Heart right ventricle (tissue), 16 donors: ENCODE measurements at regions not wholly inside any gene's neighbourhood (a gene's known extent, or its start where the extent isn't known, plus 50 kb on each side); places are given as distances from the start of the nearest gene placed in this dataset.
"Not testable (repeated sequence)": the region's sequence is repeated elsewhere in the genome, so short reads cannot be mapped to it uniquely, and the experiment has no call there.

Experiments used
- ATAC-seq, 8 donors: fragments of 200-7000 bp; cut with Tn5 transposase; one replicate each; pipeline ENCODE4 v1.9.1; 2020; ENCODE audit warnings: mild to moderate bottlenecking in 8 of 8, moderate library complexity in 8 of 8, moderate number of reproducible peaks in 1 of 8
- DNase-seq, 2 donors: peaks; one replicate each; pipeline ENCODE4 v3.0.0-alpha.2; 2020
- H3K27ac ChIP-seq, 10 donors: fragments of 200-600 bp; sonication (generic) in 2 of 10; one replicate each; pipeline versions ENCODE4 v1.5.0 to v1.8.0; 2020 to 2022; ENCODE audit warnings: mild to moderate bottlenecking in 3 of 10
- H3K27me3 ChIP-seq, 7 donors: fragments of 200-600 bp; one replicate each; pipeline ENCODE4 v1.8.0; 2021 to 2022; ENCODE audit warnings: mild to moderate bottlenecking in 2 of 7
- H3K36me3 ChIP-seq, 9 donors: fragments of 200-600 bp; sonication (generic) in 1 of 9; one replicate each; pipeline versions ENCODE4 v1.5.0 to v1.8.0; 2020 to 2022; ENCODE audit warnings: mild to moderate bottlenecking in 2 of 9
- H3K4me1 ChIP-seq, 9 donors: fragments of 200-600 bp; sonication (generic) in 1 of 9; one replicate each; pipeline versions ENCODE4 v1.5.0 to v1.8.0; 2020 to 2022; ENCODE audit warnings: mild to moderate bottlenecking in 4 of 9
- H3K4me3 ChIP-seq, 10 donors: fragments of 200-600 bp; sonication (generic) in 2 of 10; one replicate each; pipeline versions ENCODE4 v1.5.0 to v1.8.0; 2020 to 2022; ENCODE audit warnings: mild to moderate bottlenecking in 7 of 10, moderate library complexity in 2 of 10
- H3K9me3 ChIP-seq, 11 donors: fragments of 200-600 bp in 10 of 11; sonication (generic) in 2 of 11; one replicate each; pipeline versions ENCODE4 v1.5.0 to v1.8.0; 2013 to 2022; ENCODE audit warnings: mild to moderate bottlenecking in 2 of 11, control low read depth in 1 of 11, moderate library complexity in 1 of 11
- WGBS, 2 donors: extraction: QIAGEN DNeasy Blood & Tissue Kit; methylation state at CpG; one replicate each; pipeline ENCODE4 v1.1.7; 2013; ENCODE audit warnings: inconsistent platforms in 1 of 2; 5-methylcytosine and 5-hydroxymethylcytosine counted together
- intact Hi-C, 10 donors: fragments of 100-400 bp; cut with DNase I; formaldehyde crosslinking; loops; one replicate each; pipeline versions ENCODE4 v1.11.1 to v1.14.2; 2022
- TF ChIP-seq, protein P1 (sequence below), 9 donors: fragments of 200-600 bp; sonication (generic) in 2 of 9; IDR thresholded peaks; one replicate each; pipeline versions ENCODE4 v1.5.0 to v1.8.0; 2021 to 2022; ENCODE audit warnings: antibody characterized with exemption in 9 of 9, mild to moderate bottlenecking in 5 of 9, moderate library complexity in 1 of 9
- donor health status: Arrhythmogenic right ventricular cardiomyopathy.
- donor health status: ischemic (EF 13 %, LVEDD 7.1; RV severe dilation, severe dysfunction).
- donor health status: healthy with polysubstance abuse.
- donor health status: DM: no; HTN: yes; CAD: no.
- donor health status: DM: no; HTN: no; CAD: no.
- donor health status: ischemic (EF 25% LVEDD 6.9; RV normal size, moderate dysfunction).
- donor health status: ischemic (EF 25% LVEDD 5.7; RV mildly dilated, moderate dysfunction).
- donor health status: healthy.
- donor health status: DM: yes; HTN: yes; CAD: no.
- donor health status: Ischemic cardiomyopathy.
- donor health status: ischemic (EF 35%, LVEDD 5.7; RV mildly dilated, moderate dysfunction).
- donor health status: nonischemic (EF 11% LVEDD 7.7; RV severe dilation, severe dysfunction).
- donor health status: DM: yes; HTN: yes; CAD: no.
- donor health status: PGD.
- donor health status: ischemic (EF 29% LVEDD 5.4; RV normal size, mild dysfunction).
- donor health status: nonischemic (EF 23%, LVEDD 6.1; RV moderate dilation, normal function).

DNA sequence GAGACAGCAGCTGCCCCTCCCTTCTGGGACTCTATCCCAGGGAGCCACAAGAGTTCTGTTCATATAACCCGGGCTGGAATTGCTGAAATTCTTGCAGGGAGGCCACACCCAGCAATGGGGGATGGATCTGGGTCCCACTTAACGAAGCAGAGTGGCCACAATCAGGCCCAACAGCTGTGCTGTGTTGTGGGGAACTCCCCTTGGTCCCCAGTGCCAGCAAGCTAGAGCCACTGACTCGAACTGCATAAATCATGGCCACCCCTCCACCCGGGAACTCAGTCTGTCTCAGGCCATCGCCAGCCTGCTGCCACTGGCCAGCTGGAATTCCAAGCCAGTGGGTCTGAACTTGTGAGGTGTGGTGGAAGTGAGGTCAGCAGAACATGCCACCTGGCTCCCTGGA, 111.1 kb downstream of the KLF8 start:
- DNase-seq (no peak), ATAC-seq (no peak)
- Histone ChIP-seq H3K4me3 (no peak overlapping the region), H3K36me3 (no peaks in the 10 kb centered on the region), H3K9me3 (peaks cover 0 to 22% (median 0%) of the 10 kb centered on the region in 11 donors), H3K4me1 (no peaks in the 10 kb centered on the region), H3K27ac (no peak overlapping the region), H3K27me3 (peaks cover 0 to 7% (median 0%) of the 10 kb centered on the region in 7 donors)
- WGBS, 2 donors: 44 to 68% methylated on average over 5 of the region's 5 CpGs
- TF ChIP-seq, protein P1, sequence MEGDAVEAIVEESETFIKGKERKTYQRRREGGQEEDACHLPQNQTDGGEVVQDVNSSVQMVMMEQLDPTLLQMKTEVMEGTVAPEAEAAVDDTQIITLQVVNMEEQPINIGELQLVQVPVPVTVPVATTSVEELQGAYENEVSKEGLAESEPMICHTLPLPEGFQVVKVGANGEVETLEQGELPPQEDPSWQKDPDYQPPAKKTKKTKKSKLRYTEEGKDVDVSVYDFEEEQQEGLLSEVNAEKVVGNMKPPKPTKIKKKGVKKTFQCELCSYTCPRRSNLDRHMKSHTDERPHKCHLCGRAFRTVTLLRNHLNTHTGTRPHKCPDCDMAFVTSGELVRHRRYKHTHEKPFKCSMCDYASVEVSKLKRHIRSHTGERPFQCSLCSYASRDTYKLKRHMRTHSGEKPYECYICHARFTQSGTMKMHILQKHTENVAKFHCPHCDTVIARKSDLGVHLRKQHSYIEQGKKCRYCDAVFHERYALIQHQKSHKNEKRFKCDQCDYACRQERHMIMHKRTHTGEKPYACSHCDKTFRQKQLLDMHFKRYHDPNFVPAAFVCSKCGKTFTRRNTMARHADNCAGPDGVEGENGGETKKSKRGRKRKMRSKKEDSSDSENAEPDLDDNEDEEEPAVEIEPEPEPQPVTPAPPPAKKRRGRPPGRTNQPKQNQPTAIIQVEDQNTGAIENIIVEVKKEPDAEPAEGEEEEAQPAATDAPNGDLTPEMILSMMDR (IDR thresholded peaks at IDR 0.05): no peak
- intact Hi-C loops: no loop called here

- TF ChIP-seq, protein P1 (IDR thresholded peaks at IDR 0.05): no peak
- no peak for DNase-seq
- H3K36me3 ChIP-seq: no peaks in the 10 kb centered on the region
- H3K4me1 ChIP-seq: no peaks in the 10 kb centered on the region
- intact Hi-C loops: no loop called here
- H3K9me3 ChIP-seq: peaks cover 0 to 24% (median 0%) of the 10 kb centered on the region in 11 donors
- H3K27me3 ChIP-seq: peaks cover 0 to 7% (median 0%) of the 10 kb centered on the region in 7 donors
- H3K27ac ChIP-seq: no peak overlapping the region
- WGBS, 2 donors: 56 to 70% methylated on average over 5 of the region's 5 CpGs
- H3K4me3 ChIP-seq: no peak overlapping the region
- ATAC-seq: no peak
Measured at GRCh38 chrX:56343664-56344063, 111.5 kb downstream of the KLF8 start.

DNA sequence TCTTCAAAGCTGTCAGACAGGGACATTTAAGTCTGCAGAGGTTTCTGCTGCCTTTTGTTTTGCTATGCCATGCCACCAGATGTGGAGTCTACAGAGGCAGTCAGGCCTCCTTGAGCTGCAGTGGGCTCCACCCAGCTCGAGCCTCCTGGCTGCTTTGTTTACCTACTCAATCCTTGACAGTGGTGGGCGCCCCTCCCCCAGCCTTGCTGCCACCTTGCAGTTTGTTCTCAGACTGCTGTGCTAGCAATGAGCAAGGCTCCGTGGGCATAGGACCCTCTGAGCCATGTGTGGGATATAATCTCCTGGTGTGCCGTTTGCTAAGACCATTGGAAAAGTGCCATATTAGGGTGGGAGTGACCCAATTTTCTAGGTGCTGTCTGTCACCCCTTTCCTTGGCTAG, 126.0 kb downstream of the KLF8 start:
- H3K4me3 ChIP-seq, H3K36me3 ChIP-seq, H3K27ac ChIP-seq, intact Hi-C loops, H3K4me1 ChIP-seq, ATAC-seq, H3K27me3 ChIP-seq, DNase-seq: not testable (repeated sequence)
- peaks cover 0 to 27% (median 0%) of the 10 kb centered on the region in 11 donors for H3K9me3 ChIP-seq
- WGBS, 2 donors: 42 to 74% methylated on average over 4 of the region's 4 CpGs

- not testable (repeated sequence) for H3K4me3 ChIP-seq, H3K4me1 ChIP-seq, H3K27ac ChIP-seq, ATAC-seq, H3K36me3 ChIP-seq, DNase-seq, H3K27me3 ChIP-seq
- H3K9me3 ChIP-seq: peaks cover 0 to 10% (median 0%) of the 10 kb centered on the region in 11 donors
- intact Hi-C loops: loop anchor here in 1 of 10 donors (10.0 kb wide), 1 partner anchor 260 kb away; no protein-coding TSS in a partner anchor
- WGBS, 2 donors: 65 to 68% methylated on average over 2 of the region's 2 CpGs
Measured at GRCh38 chrX:56365171-56365570, 133.0 kb downstream of the KLF8 start.

- H3K27ac ChIP-seq: no peak overlapping the region
- ATAC-seq: no peak
- no peak overlapping the region for H3K4me3 ChIP-seq
- H3K27me3 ChIP-seq: no peaks in the 10 kb centered on the region
- H3K9me3 ChIP-seq: peaks cover 0 to 9% (median 0%) of the 10 kb centered on the region in 11 donors
- H3K4me1 ChIP-seq: no peaks in the 10 kb centered on the region
- WGBS, 2 donors: 78 to 84% methylated on average over 6 to 9 of the region's 9 CpGs
- intact Hi-C loops: loop anchor here in 1 of 10 donors (10.0 kb wide), 1 partner anchor 258 kb away; no protein-coding TSS in a partner anchor
- TF ChIP-seq, protein P1 (IDR thresholded peaks at IDR 0.05): no peak
- no peaks in the 10 kb centered on the region for H3K36me3 ChIP-seq
- DNase-seq: no peak
Measured at GRCh38 chrX:56366901-56367300, 134.7 kb downstream of the KLF8 start.
